H9 (cell line): ENCODE measurements at regions not wholly inside any gene's neighbourhood (a gene's known extent, or its start where the extent isn't known, plus 50 kb on each side); places are given as distances from the start of the nearest gene placed in this dataset.

ENCODE experiments used
- DNase-seq: peaks from one replicate; pipeline ENCODE4 v3.0.0-alpha.2; 2017
- H2AFZ ChIP-seq: one replicate; pipeline ENCODE4 v1.6.1; 2013; ENCODE audit warnings: mild to moderate bottlenecking, low read length, control low read depth, moderate library complexity
- H2AK5ac ChIP-seq: 2 replicates; pipeline ENCODE4 v1.6.1; 2013; ENCODE audit warnings: low read length, control low read depth, mixed read lengths; ENCODE audit not compliant: insufficient read length
- H2BK120ac ChIP-seq: one replicate; pipeline ENCODE4 v1.6.1; 2013; ENCODE audit warnings: low read depth, mild to moderate bottlenecking, low read length, control low read depth, inconsistent platforms; ENCODE audit not compliant: poor library complexity, severe bottlenecking
- H2BK12ac ChIP-seq: 2 replicates; pipeline ENCODE4 v1.6.1; 2013; ENCODE audit warnings: low read length, control low read depth, mixed read lengths, low read depth; ENCODE audit not compliant: insufficient read length
- H2BK15ac ChIP-seq: 2 replicates; pipeline ENCODE4 v1.6.1; 2013; ENCODE audit warnings: low read depth, low read length, control low read depth
- H2BK20ac ChIP-seq: one replicate; pipeline ENCODE4 v1.6.1; 2013; ENCODE audit warnings: low read depth, mild to moderate bottlenecking, low read length, control low read depth, inconsistent platforms; ENCODE audit not compliant: poor library complexity, severe bottlenecking
- H2BK5ac ChIP-seq: 2 replicates; pipeline ENCODE4 v1.6.1; 2013; ENCODE audit warnings: low read length, control low read depth, mixed read lengths; ENCODE audit not compliant: insufficient read length
- H3K14ac ChIP-seq: 2 replicates; pipeline ENCODE4 v1.6.1; 2013; ENCODE audit warnings: low read length, control low read depth; ENCODE audit not compliant: insufficient read depth
- H3K18ac ChIP-seq: 2 replicates; pipeline ENCODE4 v1.6.1; 2013; ENCODE audit warnings: low read depth, mild to moderate bottlenecking, mixed read lengths, low read length, control low read depth; ENCODE audit not compliant: insufficient read length
- H3K23ac ChIP-seq: 2 replicates; pipeline ENCODE4 v1.6.1; 2013; ENCODE audit warnings: low read length, control low read depth, mixed read lengths, low read depth; ENCODE audit not compliant: insufficient read length
- H3K23me2 ChIP-seq: 2 replicates; pipeline ENCODE4 v1.6.1; 2013; ENCODE audit warnings: low read depth, mild to moderate bottlenecking, mixed read lengths, low read length, control low read depth; ENCODE audit not compliant: insufficient read length, poor library complexity, severe bottlenecking
- H3K27ac ChIP-seq: 2 replicates; pipeline ENCODE4 v1.5.1; 2013; ENCODE audit warnings: low read length, control low read depth, mixed read lengths, low read depth; ENCODE audit not compliant: insufficient read length
- H3K27me3 ChIP-seq: 2 replicates; pipeline ENCODE4 v1.6.1; 2013; ENCODE audit warnings: low read length, control low read depth, inconsistent platforms; ENCODE audit not compliant: insufficient read depth
- H3K4ac ChIP-seq: 2 replicates; pipeline ENCODE4 v1.6.1; 2013; ENCODE audit warnings: low read depth, mild to moderate bottlenecking, control low read depth, inconsistent platforms, low read length, moderate library complexity
- H3K4me1 ChIP-seq: 2 replicates; pipeline ENCODE4 v1.6.1; 2013; ENCODE audit warnings: low read length, control low read depth, inconsistent platforms; ENCODE audit not compliant: insufficient read depth
- H3K4me2 ChIP-seq: 2 replicates; pipeline ENCODE4 v1.6.1; 2013; ENCODE audit warnings: low read length, control low read depth, mixed read lengths; ENCODE audit not compliant: insufficient read length, insufficient read depth
- H3K56ac ChIP-seq: 2 replicates; pipeline ENCODE4 v1.6.1; 2013; ENCODE audit warnings: low read depth, mild to moderate bottlenecking, mixed read lengths, low read length, control low read depth; ENCODE audit not compliant: insufficient read length
- H3K79me1 ChIP-seq: 2 replicates; pipeline ENCODE4 v1.6.1; 2013; ENCODE audit warnings: low read depth, mild to moderate bottlenecking, moderate library complexity, low read length, control low read depth, inconsistent platforms; ENCODE audit not compliant: insufficient read depth, poor library complexity, severe bottlenecking
- H3K79me2 ChIP-seq: 2 replicates; pipeline ENCODE4 v1.6.1; 2013; ENCODE audit warnings: low read length, control low read depth, inconsistent platforms; ENCODE audit not compliant: insufficient read depth
- H3K9ac ChIP-seq: 2 replicates; pipeline ENCODE4 v1.6.1; 2013; ENCODE audit warnings: low read length, control low read depth, mixed read lengths; ENCODE audit not compliant: insufficient read length; ENCODE audit errors: extremely low read depth
- H3K9me3 ChIP-seq: one replicate; pipeline ENCODE4 v1.6.1; 2013; ENCODE audit warnings: low read depth, low read length, inconsistent platforms; ENCODE audit not compliant: control insufficient read depth
- H3T11ph ChIP-seq: one replicate; pipeline ENCODE4 v1.6.1; 2013; ENCODE audit warnings: mild to moderate bottlenecking, low read length, control low read depth, inconsistent platforms
- H4K20me1 ChIP-seq: one replicate; pipeline ENCODE4 v1.6.1; 2013; ENCODE audit not compliant: control insufficient read depth, insufficient read length, insufficient read depth
- H4K5ac ChIP-seq: 2 replicates; pipeline ENCODE4 v1.6.1; 2013; ENCODE audit warnings: low read depth, mild to moderate bottlenecking, mixed read lengths, low read length, control low read depth; ENCODE audit not compliant: insufficient read length
- H4K8ac ChIP-seq: replicated peaks from 2 replicates; pipeline ENCODE4 v1.6.1; 2013; ENCODE audit warnings: low read length, control low read depth, mixed read lengths, low read depth; ENCODE audit not compliant: insufficient read length
- H4K91ac ChIP-seq: 2 replicates; pipeline ENCODE4 v1.6.1; 2013; ENCODE audit warnings: low read depth, mild to moderate bottlenecking, moderate library complexity, mixed read lengths, low read length, control low read depth; ENCODE audit not compliant: insufficient read length
- H3K27ac Mint-ChIP-seq, 3 experiments: 2 replicates in 2 of 3; 3 replicates in 1 of 3; pipeline ENCODE4 v1.8.0; 2020 to 2021; ENCODE audit warnings: mixed read lengths in 3 of 3, mild to moderate bottlenecking in 1 of 3, moderate library complexity in 1 of 3
- H3K27me3 Mint-ChIP-seq: 2 replicates; pipeline ENCODE4 v1.8.0; 2021; ENCODE audit warnings: low read depth, mild to moderate bottlenecking, moderate library complexity, mixed read lengths
- H3K36me3 Mint-ChIP-seq, 3 experiments: 2 replicates in 2 of 3; 3 replicates in 1 of 3; pipeline ENCODE4 v1.8.0; 2020 to 2021; ENCODE audit warnings: low read depth in 3 of 3, mixed read lengths in 3 of 3; ENCODE audit not compliant: insufficient read depth in 1 of 3
- H3K4me1 Mint-ChIP-seq, 2 experiments: 2 replicates each; pipeline ENCODE4 v1.8.0; 2020; ENCODE audit warnings: mixed read lengths in 2 of 2
- H3K4me3 Mint-ChIP-seq, 2 experiments: 2 replicates in 1 of 2; 3 replicates in 1 of 2; pipeline ENCODE4 v1.8.0; 2020 to 2021; ENCODE audit warnings: mild to moderate bottlenecking in 2 of 2, mixed read lengths in 2 of 2, moderate library complexity in 1 of 2
- H3K9me3 Mint-ChIP-seq, 2 experiments: 2 replicates in 1 of 2; 3 replicates in 1 of 2; pipeline ENCODE4 v1.8.0; 2020; ENCODE audit warnings: mild to moderate bottlenecking in 2 of 2, mixed read lengths in 2 of 2, moderate library complexity in 1 of 2
- CTCF ChIP-seq: fragments of 200-600 bp; sonication (generic); conservative IDR thresholded peaks from 3 replicates; pipeline ENCODE4 v1.8.0; 2021; ENCODE audit warnings: antibody characterized with exemption, mild to moderate bottlenecking

GRCh38 chr3:148078658-148079057, 619.0 kb upstream of the AGTR1 start:
- H3K4me2 ChIP-seq = no peak overlapping the region

More at GRCh38 chr3:148078658-148079057, 619.0 kb upstream of the AGTR1 start:
- DNase-seq = no peak
- Histone ChIP-seq H3K14ac (no peak overlapping the region), H3K4ac (no peak overlapping the region), H3K27ac (no peak overlapping the region), H2AFZ (no peak overlapping the region), H2BK5ac (no peak overlapping the region), H3K9ac (no peak overlapping the region), H3T11ph (no peak overlapping the region), H3K56ac (no peak overlapping the region), H3K79me1 (no peaks in the 10 kb centered on the region), H3K23ac (no peak overlapping the region), H3K79me2 (no peaks in the 10 kb centered on the region), H2AK5ac (no peak overlapping the region), H2BK12ac (no peak overlapping the region), H4K5ac (no peak overlapping the region), H2BK120ac (no peak overlapping the region), H3K9me3 (no peaks in the 10 kb centered on the region), H3K18ac (no peak overlapping the region), H2BK20ac (no peak overlapping the region), H4K20me1 (no peaks in the 10 kb centered on the region), H4K8ac (no peak overlapping the region), H4K91ac (no peak overlapping the region), H3K23me2 (no peaks in the 10 kb centered on the region), H3K27me3 (no peaks in the 10 kb centered on the region), H2BK15ac (no peak overlapping the region), H3K4me1 (no peaks in the 10 kb centered on the region)
- H3K27me3 Mint-ChIP-seq = no peaks in the 10 kb centered on the region
- H3K4me1 Mint-ChIP-seq = peaks cover 6 to 8% of the 10 kb centered on the region in 2 experiments; a peak in 3 of 4 replicates
- H3K9me3 Mint-ChIP-seq = no peaks in the 10 kb centered on the region
- H3K27ac Mint-ChIP-seq = no peak overlapping the region
- TF ChIP-seq CTCF = no peak
- no peaks in the 10 kb centered on the region for H3K36me3 Mint-ChIP-seq
- no peak overlapping the region for H3K4me3 Mint-ChIP-seq
